Stimulated activated CD4-positive, alpha-beta T cell treated with anti-CD3 and anti-CD28 coated beads, TNF-alpha, amount 100 ng/mL, for 24 hours (primary cell): ENCODE measurements at regions not wholly inside any gene's neighbourhood (a gene's known extent, or its start where the extent isn't known, plus 50 kb on each side); places are given as distances from the start of the nearest gene placed in this dataset.
"Not testable (repeated sequence)": the region's sequence is repeated elsewhere in the genome, so short reads cannot be mapped to it uniquely, and the experiment has no call there.

Experiments used
- DNase-seq, 3 experiments: peaks; one replicate each; pipeline ENCODE4 v3.0.0-alpha.2; 2020; ENCODE audit warnings: low read depth in 3 of 3

GRCh38 chr4:167939863-167940616 lies 152.3 kb upstream of the ANXA10 start:
- no peak for DNase-seq

DNA sequence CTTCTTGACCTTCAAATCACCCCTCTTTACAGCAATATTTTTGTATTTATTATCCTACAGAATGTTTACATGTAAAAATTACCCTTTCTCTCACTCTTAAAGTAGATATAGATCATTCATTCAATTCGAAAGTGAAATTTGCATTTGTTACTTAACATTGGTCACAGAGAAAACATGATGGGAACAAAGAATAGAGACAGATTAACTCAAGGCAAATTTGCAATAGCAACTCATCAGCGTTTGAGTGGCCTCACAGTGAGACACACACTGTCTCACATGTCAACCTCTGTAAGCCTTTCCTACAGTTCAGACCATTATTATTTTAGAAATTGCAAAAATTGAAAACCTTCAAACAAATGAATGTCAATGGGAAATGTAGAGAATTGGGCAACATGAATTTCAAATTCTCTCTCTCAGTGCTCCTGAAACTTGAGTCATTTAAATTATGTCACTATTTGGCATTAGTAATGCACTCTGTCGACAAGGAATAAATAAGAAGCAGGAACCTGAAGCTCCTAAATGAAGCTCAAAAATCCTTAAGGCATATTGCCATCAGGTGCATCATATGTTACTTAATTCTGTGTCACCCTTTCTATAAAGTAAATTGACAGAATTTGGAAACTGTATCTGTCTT lies 148.3 kb upstream of the ANXA10 start:
- DNase-seq = no peak

- DNase-seq = no peak
These were observed 147.6 kb upstream of the ANXA10 start for GRCh38 chr4:167944721-167945120.

DNA sequence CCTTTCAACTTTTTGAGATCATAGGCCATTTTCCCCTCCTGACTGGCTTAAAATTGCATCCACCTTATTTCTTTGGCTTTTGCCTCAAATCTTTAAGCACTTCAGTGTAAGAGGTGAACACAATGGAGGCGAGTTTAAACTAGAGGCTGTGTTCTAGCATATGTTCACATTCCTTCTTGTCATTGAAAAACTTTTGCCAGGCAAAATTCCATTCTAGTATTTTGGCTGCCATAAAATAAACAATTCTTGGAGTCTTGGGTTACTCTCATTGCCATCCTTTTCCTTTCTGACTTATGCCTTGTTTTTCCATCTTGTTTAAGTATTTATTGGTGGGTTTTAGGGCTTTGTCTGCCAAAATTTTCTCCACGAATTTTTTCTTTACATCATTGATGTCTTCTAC lies 137.3 kb upstream of the ANXA10 start:
- no peak for DNase-seq

DNA sequence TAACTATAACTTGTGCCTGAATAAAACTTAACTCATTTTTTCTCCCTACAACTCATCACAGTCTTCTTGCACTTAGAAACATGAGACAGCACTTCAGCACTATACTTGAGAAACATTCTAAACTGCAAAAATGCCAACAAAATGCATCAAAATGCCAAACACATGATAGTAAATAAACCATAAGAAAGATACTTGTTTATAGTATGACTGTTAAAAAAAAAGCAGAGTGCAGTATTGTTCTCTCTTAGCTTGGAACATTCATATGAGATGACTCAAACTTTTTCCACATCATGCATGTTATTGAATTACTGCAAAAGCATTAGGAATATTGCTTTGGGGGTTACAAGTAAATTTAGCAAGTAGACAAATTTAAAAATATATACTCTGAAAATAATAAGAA lies 135.7 kb upstream of the ANXA10 start:
- no peak for DNase-seq

DNA sequence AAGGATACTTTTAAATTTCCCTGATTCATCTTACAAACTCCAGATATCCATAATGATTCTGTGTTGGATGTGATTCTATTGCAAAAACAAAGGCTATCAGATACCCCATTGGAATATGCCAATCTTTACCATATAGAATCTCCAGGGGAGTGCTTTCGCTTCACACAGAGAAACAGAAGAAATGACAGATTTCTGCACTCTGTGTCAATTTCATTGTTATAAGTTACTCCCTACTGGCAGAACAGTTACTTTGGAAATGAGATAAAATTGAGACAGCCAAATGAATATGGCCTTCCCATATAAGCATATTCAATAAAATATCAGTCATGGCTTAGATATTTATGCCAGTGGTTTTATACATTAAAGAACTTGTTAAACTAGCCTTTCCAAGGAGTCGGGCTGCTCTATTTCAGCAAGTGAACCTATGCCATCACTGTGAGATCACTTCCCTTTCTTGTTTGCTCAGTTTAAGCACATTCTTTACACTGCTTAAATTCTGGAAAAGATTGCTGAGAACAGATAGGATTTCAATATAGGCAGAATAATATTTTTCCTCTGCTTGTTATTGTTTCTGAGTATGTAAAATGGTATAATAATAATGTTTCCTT lies 127.5 kb upstream of the ANXA10 start:
- DNase-seq = no peak

DNA sequence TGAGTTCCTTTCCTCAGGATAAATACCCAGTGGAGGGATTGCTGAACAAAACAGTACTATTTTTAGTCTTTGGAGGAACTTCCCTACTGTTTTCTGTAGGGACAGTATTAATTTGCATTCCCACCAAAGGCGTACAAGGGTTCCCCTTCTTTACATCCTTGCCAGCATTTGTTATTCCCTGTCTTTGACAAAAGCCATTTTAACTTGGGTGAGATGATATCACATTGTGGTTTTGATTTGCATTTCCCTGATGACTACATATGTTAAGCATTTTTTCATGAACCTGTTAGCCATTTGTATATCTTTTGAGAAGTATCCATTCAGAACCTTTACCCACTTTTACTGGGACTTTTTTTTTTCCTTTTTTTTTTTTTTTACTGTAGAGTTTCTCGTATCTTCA lies 126.2 kb upstream of the ANXA10 start:
- DNase-seq = no peak

- DNase-seq = no peak
These were observed 118.8 kb upstream of the ANXA10 start for GRCh38 chr4:167973513-167973912.

DNA sequence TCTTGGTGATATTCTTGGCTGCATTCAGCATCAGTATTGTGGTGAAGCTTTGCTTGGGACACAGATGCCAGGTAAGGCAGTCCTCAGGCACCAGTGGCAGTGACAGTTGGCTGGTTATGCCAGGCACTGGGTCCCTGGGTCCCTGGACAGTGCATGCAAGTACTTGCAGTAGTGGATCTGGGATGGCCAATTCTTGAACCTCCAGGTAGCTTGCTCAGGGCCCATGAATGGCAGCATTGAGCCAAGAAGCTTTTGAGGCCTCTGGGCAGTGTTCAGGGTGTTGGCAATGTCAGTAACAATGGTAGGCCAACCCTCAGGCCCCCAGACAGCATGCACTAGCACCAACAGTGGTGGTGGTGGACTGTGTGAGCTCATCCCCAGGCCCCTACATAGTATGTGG lies 106.8 kb upstream of the ANXA10 start:
- DNase-seq = no peak

GRCh38 chr4:167986044-167986443 lies 106.3 kb upstream of the ANXA10 start:
- DNase-seq = no peak

- no peak for DNase-seq
These were observed 105.1 kb upstream of the ANXA10 start for GRCh38 chr4:167987285-167987684.

DNA sequence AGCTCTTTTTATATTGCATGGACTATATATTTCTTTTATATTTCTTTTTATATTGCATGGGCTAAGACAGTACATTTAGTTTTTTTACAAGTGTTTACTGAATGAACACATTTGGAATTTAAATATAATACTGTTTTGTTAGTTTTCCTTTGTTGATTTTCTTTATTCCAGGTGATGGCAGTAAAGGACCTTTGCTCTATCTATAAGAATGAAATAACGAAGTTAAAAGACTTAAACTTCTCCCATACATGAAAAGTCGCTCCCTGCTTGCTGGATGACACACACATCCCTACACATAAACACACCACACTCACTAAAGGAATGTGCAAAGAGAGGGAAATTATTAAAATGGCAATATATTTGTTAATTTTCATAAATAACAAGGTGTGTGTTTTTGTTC lies 102.5 kb upstream of the ANXA10 start:
- DNase-seq = no peak

- DNase-seq = not testable (repeated sequence)
These were observed 84.2 kb upstream of the ANXA10 start for GRCh38 chr4:168008112-168008511.

- no peak for DNase-seq
These were observed 73.2 kb upstream of the ANXA10 start for GRCh38 chr4:168019019-168019651.

DNA sequence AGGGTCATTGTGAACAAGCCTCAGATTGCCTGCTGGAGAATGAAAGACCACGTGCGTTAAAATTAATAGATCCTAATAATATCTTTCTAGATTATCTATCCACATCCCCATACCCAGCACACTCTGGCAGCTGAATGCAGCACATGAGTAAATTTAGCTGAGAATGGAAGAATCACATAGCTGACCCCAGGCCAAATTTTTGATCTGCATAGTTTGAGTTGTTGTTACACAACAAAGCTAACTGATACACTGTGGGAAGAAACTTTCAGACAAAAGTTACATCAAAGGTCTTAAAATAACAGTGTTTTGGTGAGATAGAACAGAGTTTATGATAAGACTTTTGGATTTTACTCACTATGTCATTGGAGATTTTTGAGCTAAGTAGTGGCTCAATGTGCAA lies 72.4 kb upstream of the ANXA10 start:
- no peak for DNase-seq

DNA sequence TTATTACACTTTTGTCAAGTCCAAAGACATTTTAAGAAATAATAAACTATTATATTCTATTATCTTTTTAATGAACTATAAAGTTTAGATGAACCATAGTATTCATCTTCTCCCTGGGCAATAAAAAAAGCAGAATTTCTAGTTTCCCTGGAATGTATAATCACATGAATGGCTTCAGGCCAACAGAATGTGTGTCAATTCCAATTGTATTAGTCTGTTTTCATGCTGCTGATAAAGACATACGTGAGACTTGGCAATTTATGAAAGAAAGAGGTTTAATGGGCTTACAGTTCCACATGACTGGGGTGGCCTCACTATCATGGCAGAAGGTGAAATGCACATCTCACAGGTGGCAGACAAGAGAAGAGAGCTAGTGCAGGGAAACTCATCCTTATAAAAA lies 70.7 kb upstream of the ANXA10 start:
- DNase-seq = no peak

GRCh38 chr4:168028568-168028967 lies 63.8 kb upstream of the ANXA10 start:
- no peak for DNase-seq

DNA sequence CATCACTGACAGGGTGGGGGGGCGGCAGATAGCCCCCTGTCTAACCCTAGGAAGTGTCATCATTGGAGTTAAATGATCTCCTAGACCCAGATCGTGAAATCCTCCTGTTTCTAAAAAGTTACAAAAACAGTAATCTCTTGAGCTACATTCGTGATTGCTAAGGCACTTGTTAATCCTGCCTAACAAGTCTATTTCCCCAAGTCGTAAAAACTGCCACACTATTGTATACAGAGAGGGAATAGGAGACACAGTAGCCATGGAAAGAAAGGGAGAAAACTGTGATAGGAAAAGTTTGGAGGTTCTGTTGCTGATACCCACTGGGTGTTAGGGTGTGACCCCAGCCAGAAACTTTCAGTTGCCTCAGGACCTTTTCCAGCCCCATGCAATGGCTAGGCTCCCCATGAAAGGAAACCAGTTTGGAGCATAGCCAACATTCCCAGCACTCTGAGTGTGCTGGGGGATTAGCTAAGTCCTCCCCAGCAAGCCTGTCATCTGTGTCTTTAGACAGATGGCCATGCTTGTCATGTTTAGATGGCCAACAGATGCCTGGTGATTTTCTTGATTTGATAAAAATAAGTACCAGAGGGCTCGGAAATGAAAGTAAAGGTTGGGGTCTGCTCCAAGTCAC lies 63.3 kb upstream of the ANXA10 start:
- DNase-seq = no peak

DNA sequence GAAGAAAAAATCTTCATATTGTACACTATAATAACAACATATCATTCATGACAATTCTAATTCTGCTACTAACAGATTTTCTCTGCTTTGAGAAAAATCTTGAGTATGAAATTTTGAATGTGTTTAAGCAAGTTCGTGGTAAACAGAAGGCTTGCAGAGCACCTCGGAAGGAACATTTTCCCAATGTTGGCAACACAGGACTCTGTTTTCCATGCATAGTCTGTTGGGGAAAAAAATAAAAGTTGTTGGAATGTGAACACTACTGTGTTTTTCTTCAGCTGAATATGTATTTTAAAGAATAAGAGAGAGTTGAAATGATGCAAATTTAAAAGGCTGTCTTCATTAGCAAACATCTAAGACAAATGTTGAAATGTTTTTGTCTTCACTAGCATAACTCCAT lies 54.7 kb upstream of the ANXA10 start:
- no peak for DNase-seq

- DNase-seq = no peak
These were observed 52.7 kb upstream of the ANXA10 start for GRCh38 chr4:168039593-168039992.
